K562 (cell line): ENCODE measurements at regions not wholly inside any gene's neighbourhood (a gene's known extent, or its start where the extent isn't known, plus 50 kb on each side); places are given as distances from the start of the nearest gene placed in this dataset.

Source experiments
- ADNP ChIP-seq: fragments of 200-800 bp; sonication (Bioruptor generic); IDR thresholded peaks from 2 replicates; pipeline ENCODE4 v1.6.1; 2016; ENCODE audit warnings: missing genetic modification characterization, missing compliant biosample characterization
- BMI1 ChIP-seq: fragments of 150-350 bp; IDR thresholded peaks from 2 replicates; pipeline ENCODE4 v1.6.1; 2014; ENCODE audit warnings: low read length
- CREM ChIP-seq: IDR thresholded peaks from 2 replicates; pipeline ENCODE4 v1.6.1; 2014; ENCODE audit warnings: antibody characterized with exemption, low read depth
- FOXK1 ChIP-seq: sonication (generic); formaldehyde crosslinking; IDR thresholded peaks from 2 replicates; pipeline ENCODE4 v1.8.0; 2022; ENCODE audit warnings: missing genetic modification reagents, mild to moderate bottlenecking, borderline replicate concordance
- LCOR ChIP-seq: sonication (generic); formaldehyde crosslinking; IDR thresholded peaks from 2 replicates; pipeline ENCODE4 v1.8.0; 2022; ENCODE audit warnings: mild to moderate bottlenecking, missing genetic modification reagents
- MGA ChIP-seq: fragments of 450-650 bp; IDR thresholded peaks from 2 replicates; pipeline ENCODE4 v1.6.1; 2016; ENCODE audit warnings: mild to moderate bottlenecking, moderate library complexity
- TAF9B ChIP-seq: fragments of 450-650 bp; IDR thresholded peaks from 2 replicates; pipeline ENCODE4 v1.6.1; 2018; ENCODE audit warnings: mild to moderate bottlenecking; ENCODE audit not compliant: partially characterized antibody
- ZBTB11 ChIP-seq, 3 experiments: fragments of 200-800 bp in 1 of 3; fragments of 250-450 bp in 1 of 3; fragments of 450-650 bp in 1 of 3; sonication (Bioruptor Pico) in 1 of 3; sonication (Bioruptor generic) in 1 of 3; formaldehyde crosslinking in 1 of 3; IDR thresholded peaks; 2 replicates each; pipeline versions ENCODE4 v1.6.1 to v1.8.0; 2016 to 2022; ENCODE audit warnings: mild to moderate bottlenecking in 2 of 3, missing genetic modification characterization in 2 of 3, missing compliant biosample characterization in 1 of 3, moderate library complexity in 1 of 3
- ZFP36 ChIP-seq: fragments of 150-350 bp; IDR thresholded peaks from 2 replicates; pipeline ENCODE4 v1.6.1; 2018; ENCODE audit warnings: low read length, low read depth; ENCODE audit not compliant: partially characterized antibody

GRCh38 chr16:85171004-85171758 is 58.9 kb upstream of the CIBAR2 start (continued):
- TF ChIP-seq MGA (peak; percentile 47), FOXK1 (0 out of 2 replicates have a peak, but pooled peaks have one; percentile 64), ADNP (no peak), LCOR (CRISPR knock-in tag) (no peak), ZBTB11 (CRISPR knock-in tag; IDR thresholded peaks at IDR 0.05) (no peak), ZFP36 (no peak), TAF9B (no peak), BMI1 (no peak), CREM (peak; percentile 3; the same call in 1 of the 2 replicates)
